ENCODE measurements at regions not wholly inside any gene's neighbourhood (a gene's known extent, or its start where the extent isn't known, plus 50 kb on each side); places are given as distances from the start of the nearest gene placed in this dataset.
"Not testable (repeated sequence)": the region's sequence is repeated elsewhere in the genome, so short reads cannot be mapped to it uniquely, and the experiment has no call there.

- DNase-seq (ENCODE audit: low read depth, low spot score); in situ Hi-C loops (cut with HindIII; ENCODE audit: low pct_unique_long_range_greater_than_20kb, low sequenced_read_pairs): not testable (repeated sequence)
These were observed 1485.4 kb upstream of the TPTE start for GRCh38 chr21:9035970-9036369.

GRCh38 chr21:9036966-9037587, 1484.3 kb upstream of the TPTE start:
- DNase-seq (ENCODE audit: low read depth, low spot score); in situ Hi-C loops (cut with HindIII; ENCODE audit: low pct_unique_long_range_greater_than_20kb, low sequenced_read_pairs): not testable (repeated sequence)

- in situ Hi-C loops (cut with HindIII; ENCODE audit: low pct_unique_long_range_greater_than_20kb, low sequenced_read_pairs); DNase-seq (ENCODE audit: low read depth, low spot score): not testable (repeated sequence)
These were observed 1483.5 kb upstream of the TPTE start for GRCh38 chr21:9037588-9038544.

- DNase-seq (ENCODE audit: low read depth, low spot score); in situ Hi-C loops (cut with HindIII; ENCODE audit: low pct_unique_long_range_greater_than_20kb, low sequenced_read_pairs): not testable (repeated sequence)
These were observed 1481.6 kb upstream of the TPTE start for GRCh38 chr21:9039520-9040365.

- DNase-seq (ENCODE audit: low read depth, low spot score); in situ Hi-C loops (cut with HindIII; ENCODE audit: low pct_unique_long_range_greater_than_20kb, low sequenced_read_pairs): not testable (repeated sequence)
These were observed 1481.0 kb upstream of the TPTE start for GRCh38 chr21:9040406-9040805.

GRCh38 chr21:9041175-9041948, 1480.0 kb upstream of the TPTE start:
- in situ Hi-C loops (cut with HindIII; ENCODE audit: low pct_unique_long_range_greater_than_20kb, low sequenced_read_pairs); DNase-seq (ENCODE audit: low read depth, low spot score): not testable (repeated sequence)

- DNase-seq (ENCODE audit: low read depth, low spot score); in situ Hi-C loops (cut with HindIII; ENCODE audit: low pct_unique_long_range_greater_than_20kb, low sequenced_read_pairs): not testable (repeated sequence)
These were observed 1478.3 kb upstream of the TPTE start for GRCh38 chr21:9043089-9043488.

GRCh38 chr21:9046870-9047269, 1474.5 kb upstream of the TPTE start:
- in situ Hi-C loops (cut with HindIII; ENCODE audit: low pct_unique_long_range_greater_than_20kb, low sequenced_read_pairs); DNase-seq (ENCODE audit: low read depth, low spot score): not testable (repeated sequence)

GRCh38 chr21:9067515-9067914, 1453.9 kb upstream of the TPTE start:
- in situ Hi-C loops (cut with HindIII; ENCODE audit: low pct_unique_long_range_greater_than_20kb, low sequenced_read_pairs); DNase-seq (ENCODE audit: low read depth, low spot score): not testable (repeated sequence)

- in situ Hi-C loops (cut with HindIII; ENCODE audit: low pct_unique_long_range_greater_than_20kb, low sequenced_read_pairs); DNase-seq (ENCODE audit: low read depth, low spot score): not testable (repeated sequence)
These were observed 1452.8 kb upstream of the TPTE start for GRCh38 chr21:9068622-9069021.

- in situ Hi-C loops (cut with HindIII; ENCODE audit: low pct_unique_long_range_greater_than_20kb, low sequenced_read_pairs): not testable (repeated sequence)
These were observed 1450.7 kb upstream of the TPTE start for GRCh38 chr21:9070703-9071102.

GRCh38 chr21:9073010-9073409, 1448.4 kb upstream of the TPTE start:
- DNase-seq (ENCODE audit: low read depth, low spot score); in situ Hi-C loops (cut with HindIII; ENCODE audit: low pct_unique_long_range_greater_than_20kb, low sequenced_read_pairs): not testable (repeated sequence)

More at GRCh38 chr21:9070703-9071102, 1450.7 kb upstream of the TPTE start:
- not testable (repeated sequence) for DNase-seq (ENCODE audit: low read depth, low spot score)

- DNase-seq (ENCODE audit: low read depth, low spot score); in situ Hi-C loops (cut with HindIII; ENCODE audit: low pct_unique_long_range_greater_than_20kb, low sequenced_read_pairs): not testable (repeated sequence)
These were observed 1446.6 kb upstream of the TPTE start for GRCh38 chr21:9074772-9075171.

- in situ Hi-C loops (cut with HindIII; ENCODE audit: low pct_unique_long_range_greater_than_20kb, low sequenced_read_pairs); DNase-seq (ENCODE audit: low read depth, low spot score): not testable (repeated sequence)
These were observed 1438.1 kb upstream of the TPTE start for GRCh38 chr21:9083091-9083826.

- in situ Hi-C loops (cut with HindIII; ENCODE audit: low pct_unique_long_range_greater_than_20kb, low sequenced_read_pairs); DNase-seq (ENCODE audit: low read depth, low spot score): not testable (repeated sequence)
These were observed 1435.1 kb upstream of the TPTE start for GRCh38 chr21:9086299-9086698.

GRCh38 chr21:9087816-9088215, 1433.6 kb upstream of the TPTE start:
- DNase-seq (ENCODE audit: low read depth, low spot score); in situ Hi-C loops (cut with HindIII; ENCODE audit: low pct_unique_long_range_greater_than_20kb, low sequenced_read_pairs): not testable (repeated sequence)
